HepG2 (cell line): ENCODE measurements at regions not wholly inside any gene's neighbourhood (a gene's known extent, or its start where the extent isn't known, plus 50 kb on each side); places are given as distances from the start of the nearest gene placed in this dataset.

ENCODE experiments used
- ATAC-seq: fragments of 200-7000 bp; cut with Tn5 transposase; 3 replicates; pipeline ENCODE4 v1.9.1; 2020; ENCODE audit warnings: mild to moderate bottlenecking, moderate library complexity
- BruUV-seq: library from RNA; stranded (reverse); fragments of 400-500 nt; replicated peaks from 2 replicates; lab custom pipeline; 2021; lab: Mats Ljungman, UMichigan
- CTCF ChIA-PET: fragments of 300-600 bp; formaldehyde crosslinking; extraction: SDS; loops from one replicate; lab custom pipeline; 2021; ENCODE audit warnings: low total read pairs, inconsistent platforms, low intra/inter-chr PET ratio; lab: Yijun Ruan, JAX
- POLR2A ChIA-PET: fragments of 350-600 bp; sonication (Branson Sonifier 250); formaldehyde crosslinking; loops from one replicate; lab custom pipeline; 2020; ENCODE audit warnings: antibody characterized with exemption, inconsistent platforms; lab: Yijun Ruan, JAX
- DNase-seq: peaks from one replicate; pipeline ENCODE4 v3.0.0-alpha.2; 2015; ENCODE audit warnings: low spot score
- FAIRE-seq: peaks from 3 replicates; lab custom pipeline; 2011; peaks lifted over from hg19 to GRCh38; lab: Jason Lieb, UNC
- H2AFZ ChIP-seq: one replicate; pipeline ENCODE4 v1.6.1; 2011; ENCODE audit warnings: low read length, inconsistent platforms
- H3K27ac ChIP-seq: fragments of 300-600 bp; 3 replicates; pipeline ENCODE4 v1.8.0; 2011; ENCODE audit warnings: mixed run types, mild to moderate bottlenecking, mixed read lengths, low read length, inconsistent platforms; ENCODE audit not compliant: insufficient read depth; ENCODE audit errors: extremely low read length
- H3K27me3 ChIP-seq, 2 experiments: fragments of 200-600 bp in 1 of 2; 2 replicates in 1 of 2; 3 replicates in 1 of 2; pipeline versions ENCODE4 v1.6.0 to v1.8.0; 2011; ENCODE audit warnings: low read length in 2 of 2, mild to moderate bottlenecking in 2 of 2, moderate library complexity in 2 of 2, inconsistent platforms in 1 of 2; ENCODE audit not compliant: insufficient read depth in 2 of 2, control insufficient read depth in 1 of 2
- H3K36me3 ChIP-seq, 2 experiments: fragments of 200-600 bp in 1 of 2; replicated peaks in 1 of 2; 2 replicates in 1 of 2; 3 replicates in 1 of 2; pipeline versions ENCODE4 v1.5.1 to v1.8.0; 2011; ENCODE audit warnings: low read length in 2 of 2, inconsistent platforms in 1 of 2; ENCODE audit not compliant: insufficient read depth in 2 of 2, control insufficient read depth in 1 of 2
- H3K4me1 ChIP-seq: 2 replicates; pipeline ENCODE4 v1.5.1; 2012; ENCODE audit warnings: low read length, inconsistent platforms; ENCODE audit not compliant: insufficient read depth
- H3K4me2 ChIP-seq: 2 replicates; pipeline ENCODE4 v1.6.0; 2011; ENCODE audit warnings: low read depth, low read length, inconsistent platforms
- H3K4me3 ChIP-seq, 3 experiments: fragments of 200-600 bp in 1 of 3; sonication (generic), shearing (Covaris generic) in 1 of 3; replicated peaks in 1 of 3; 2 replicates each; pipeline ENCODE4 v1.5.1; 2011 to 2016; ENCODE audit warnings: low read length in 3 of 3, inconsistent platforms in 2 of 3, low read depth in 2 of 3, mild to moderate bottlenecking in 2 of 3, control low read depth in 1 of 3, mixed read lengths in 1 of 3; ENCODE audit not compliant: insufficient read depth in 1 of 3
- H3K79me2 ChIP-seq: one replicate; pipeline ENCODE4 v1.6.1; 2011; ENCODE audit warnings: low read length, inconsistent platforms; ENCODE audit not compliant: insufficient read depth
- H3K9ac ChIP-seq: 2 replicates; pipeline ENCODE4 v1.6.0; 2011; ENCODE audit warnings: mild to moderate bottlenecking, low read depth, low read length, inconsistent platforms; ENCODE audit not compliant: insufficient read depth
- H3K9me3 ChIP-seq: 2 replicates; pipeline ENCODE4 v1.5.1; 2012; ENCODE audit warnings: mild to moderate bottlenecking, low read length
- H4K20me1 ChIP-seq: 2 replicates; pipeline ENCODE4 v1.6.0; 2011; ENCODE audit warnings: inconsistent platforms, mild to moderate bottlenecking, low read length, moderate library complexity; ENCODE audit not compliant: insufficient read depth
- CBX2 ChIP-seq, 2 experiments: fragments of 200-600 bp in 1 of 2; sonication (generic); formaldehyde crosslinking in 1 of 2; IDR thresholded peaks; 2 replicates each; pipeline versions ENCODE4 v1.7.0 to v1.8.1; 2018 to 2022; ENCODE audit warnings: low read depth in 2 of 2, low read length in 1 of 2, mild to moderate bottlenecking in 1 of 2, missing genetic modification reagents in 1 of 2
- GTF2F1 ChIP-seq: fragments of 150-350 bp; IDR thresholded peaks from 2 replicates; pipeline ENCODE4 v1.6.1; 2014; ENCODE audit warnings: low read length
- RBM39 ChIP-seq: fragments of 200-400 bp; formaldehyde crosslinking; IDR thresholded peaks from one replicate; pipeline ENCODE4 v1.6.1; 2018; ENCODE audit warnings: antibody characterized with exemption, mild to moderate bottlenecking, low read depth, low read length; ENCODE audit not compliant: poor library complexity, severe bottlenecking
- TBX2 ChIP-seq: sonication (generic); formaldehyde crosslinking; IDR thresholded peaks from 2 replicates; pipeline ENCODE4 v1.5.0; 2020; ENCODE audit warnings: missing genetic modification reagents, mild to moderate bottlenecking, borderline replicate concordance
- TP53 ChIP-seq: sonication (generic); formaldehyde crosslinking; conservative IDR thresholded peaks from 2 replicates; pipeline ENCODE4 v1.4.0; 2020; ENCODE audit warnings: missing genetic modification reagents
- ZNF24 ChIP-seq: fragments of 450-650 bp; IDR thresholded peaks from 2 replicates; pipeline ENCODE4 v1.6.1; 2017; ENCODE audit warnings: antibody characterized with exemption, mild to moderate bottlenecking
- WGBS: methylation state at CpG from one replicate; pipeline ENCODE4 v1.1.6; 2017; ENCODE audit warnings: low lambda C conversion rate; 5-methylcytosine and 5-hydroxymethylcytosine counted together
- in situ Hi-C: cut with HindIII; loops from 2 replicates; pipeline ENCODE4 v1.10.0; 2017; ENCODE audit warnings: low pct_unique_long_range_greater_than_20kb; ENCODE audit not compliant: extremely low pct_ligation_motif_present
- intact Hi-C: fragments of 100-400 bp; cut with micrococcal nuclease; formaldehyde crosslinking; loops from one replicate; pipeline ENCODE4 v1.10.0; 2022; ENCODE audit not compliant: unreplicated experiment
- TF ChIP-seq, protein P1 (sequence below): sonication (generic); formaldehyde crosslinking; IDR thresholded peaks from 2 replicates; pipeline ENCODE4 v1.8.1; 2023; ENCODE audit warnings: missing genetic modification reagents, mild to moderate bottlenecking, borderline replicate concordance
- TF ChIP-seq, protein P2 (sequence below): sonication (generic); formaldehyde crosslinking; IDR thresholded peaks from 2 replicates; pipeline ENCODE4 v1.8.0; 2022; ENCODE audit warnings: low read depth, missing genetic modification reagents
- TF ChIP-seq, protein P3 (sequence below): sonication (generic); formaldehyde crosslinking; IDR thresholded peaks from 2 replicates; pipeline ENCODE4 v1.5.1; 2020; ENCODE audit warnings: missing genetic modification reagents, mild to moderate bottlenecking, borderline replicate concordance
- TF ChIP-seq, protein P4 (sequence below): sonication (generic); formaldehyde crosslinking; IDR thresholded peaks from 2 replicates; pipeline ENCODE4 v1.5.0; 2020; ENCODE audit warnings: mild to moderate bottlenecking, missing genetic modification reagents, borderline replicate concordance
- TF ChIP-seq, protein P5 (sequence below): sonication (generic); formaldehyde crosslinking; IDR thresholded peaks from 2 replicates; pipeline ENCODE4 v1.5.0; 2020; ENCODE audit warnings: missing genetic modification reagents, mild to moderate bottlenecking, borderline replicate concordance

DNA sequence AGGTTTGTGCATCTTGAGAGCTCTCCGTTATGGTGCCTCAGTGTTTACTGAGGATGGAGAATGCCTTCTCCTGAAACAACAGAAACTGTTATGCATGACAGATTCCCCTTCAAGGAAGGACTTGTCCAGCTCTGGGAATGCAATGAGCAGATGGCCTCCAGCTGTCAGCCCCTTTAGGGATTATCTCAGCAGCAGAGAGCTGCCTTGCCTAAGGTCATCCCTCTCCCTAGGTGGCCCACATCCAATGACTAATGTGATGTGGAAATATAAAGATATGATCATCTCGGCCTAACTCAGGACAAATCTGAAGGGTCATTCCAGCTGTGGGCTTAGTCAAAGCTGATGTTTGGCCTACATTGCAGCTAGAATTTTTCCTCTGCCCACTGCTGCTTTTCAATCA lies 214.3 kb upstream of the N4BP1 start:
- H2AFZ ChIP-seq = no peak overlapping the region
- WGBS = 23% methylated on average over 2 of the region's 2 CpGs
- H4K20me1 ChIP-seq = no peaks in the 10 kb centered on the region
- no peaks in the 10 kb centered on the region for H3K4me1 ChIP-seq
- TF ChIP-seq, protein P1, sequence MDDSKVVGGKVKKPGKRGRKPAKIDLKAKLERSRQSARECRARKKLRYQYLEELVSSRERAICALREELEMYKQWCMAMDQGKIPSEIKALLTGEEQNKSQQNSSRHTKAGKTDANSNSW (CRISPR knock-in tag) = no peak
- no peak for TF ChIP-seq TP53
- TF ChIP-seq CBX2 (IDR thresholded peaks at IDR 0.05; ENCODE audit: low read depth, low read length) = no peak
- TF ChIP-seq CBX2 (CRISPR knock-in tag; IDR thresholded peaks at IDR 0.05; ENCODE audit: low read depth) = no peak
- TF ChIP-seq TBX2 (CRISPR knock-in tag) = no peak
- TF ChIP-seq RBM39 = no peak
- TF ChIP-seq, protein P2, sequence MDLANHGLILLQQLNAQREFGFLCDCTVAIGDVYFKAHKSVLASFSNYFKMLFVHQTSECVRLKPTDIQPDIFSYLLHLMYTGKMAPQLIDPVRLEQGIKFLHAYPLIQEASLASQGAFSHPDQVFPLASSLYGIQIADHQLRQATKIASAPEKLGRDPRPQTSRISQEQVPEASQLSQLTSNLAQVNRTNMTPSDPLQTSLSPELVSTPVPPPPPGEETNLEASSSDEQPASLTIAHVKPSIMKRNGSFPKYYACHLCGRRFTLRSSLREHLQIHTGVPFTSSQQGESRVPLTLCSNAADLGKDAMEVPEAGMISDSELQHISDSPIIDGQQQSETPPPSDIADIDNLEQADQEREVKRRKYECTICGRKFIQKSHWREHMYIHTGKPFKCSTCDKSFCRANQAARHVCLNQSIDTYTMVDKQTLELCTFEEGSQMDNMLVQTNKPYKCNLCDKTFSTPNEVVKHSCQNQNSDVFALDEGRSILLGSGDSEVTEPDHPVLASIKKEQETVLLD (CRISPR knock-in tag) = no peak
- TF ChIP-seq, protein P3, sequence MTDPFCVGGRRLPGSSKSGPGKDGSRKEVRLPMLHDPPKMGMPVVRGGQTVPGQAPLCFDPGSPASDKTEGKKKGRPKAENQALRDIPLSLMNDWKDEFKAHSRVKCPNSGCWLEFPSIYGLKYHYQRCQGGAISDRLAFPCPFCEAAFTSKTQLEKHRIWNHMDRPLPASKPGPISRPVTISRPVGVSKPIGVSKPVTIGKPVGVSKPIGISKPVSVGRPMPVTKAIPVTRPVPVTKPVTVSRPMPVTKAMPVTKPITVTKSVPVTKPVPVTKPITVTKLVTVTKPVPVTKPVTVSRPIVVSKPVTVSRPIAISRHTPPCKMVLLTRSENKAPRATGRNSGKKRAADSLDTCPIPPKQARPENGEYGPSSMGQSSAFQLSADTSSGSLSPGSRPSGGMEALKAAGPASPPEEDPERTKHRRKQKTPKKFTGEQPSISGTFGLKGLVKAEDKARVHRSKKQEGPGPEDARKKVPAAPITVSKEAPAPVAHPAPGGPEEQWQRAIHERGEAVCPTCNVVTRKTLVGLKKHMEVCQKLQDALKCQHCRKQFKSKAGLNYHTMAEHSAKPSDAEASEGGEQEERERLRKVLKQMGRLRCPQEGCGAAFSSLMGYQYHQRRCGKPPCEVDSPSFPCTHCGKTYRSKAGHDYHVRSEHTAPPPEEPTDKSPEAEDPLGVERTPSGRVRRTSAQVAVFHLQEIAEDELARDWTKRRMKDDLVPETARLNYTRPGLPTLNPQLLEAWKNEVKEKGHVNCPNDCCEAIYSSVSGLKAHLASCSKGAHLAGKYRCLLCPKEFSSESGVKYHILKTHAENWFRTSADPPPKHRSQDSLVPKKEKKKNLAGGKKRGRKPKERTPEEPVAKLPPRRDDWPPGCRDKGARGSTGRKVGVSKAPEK (CRISPR knock-in tag) = no peak
- TF ChIP-seq, protein P4, sequence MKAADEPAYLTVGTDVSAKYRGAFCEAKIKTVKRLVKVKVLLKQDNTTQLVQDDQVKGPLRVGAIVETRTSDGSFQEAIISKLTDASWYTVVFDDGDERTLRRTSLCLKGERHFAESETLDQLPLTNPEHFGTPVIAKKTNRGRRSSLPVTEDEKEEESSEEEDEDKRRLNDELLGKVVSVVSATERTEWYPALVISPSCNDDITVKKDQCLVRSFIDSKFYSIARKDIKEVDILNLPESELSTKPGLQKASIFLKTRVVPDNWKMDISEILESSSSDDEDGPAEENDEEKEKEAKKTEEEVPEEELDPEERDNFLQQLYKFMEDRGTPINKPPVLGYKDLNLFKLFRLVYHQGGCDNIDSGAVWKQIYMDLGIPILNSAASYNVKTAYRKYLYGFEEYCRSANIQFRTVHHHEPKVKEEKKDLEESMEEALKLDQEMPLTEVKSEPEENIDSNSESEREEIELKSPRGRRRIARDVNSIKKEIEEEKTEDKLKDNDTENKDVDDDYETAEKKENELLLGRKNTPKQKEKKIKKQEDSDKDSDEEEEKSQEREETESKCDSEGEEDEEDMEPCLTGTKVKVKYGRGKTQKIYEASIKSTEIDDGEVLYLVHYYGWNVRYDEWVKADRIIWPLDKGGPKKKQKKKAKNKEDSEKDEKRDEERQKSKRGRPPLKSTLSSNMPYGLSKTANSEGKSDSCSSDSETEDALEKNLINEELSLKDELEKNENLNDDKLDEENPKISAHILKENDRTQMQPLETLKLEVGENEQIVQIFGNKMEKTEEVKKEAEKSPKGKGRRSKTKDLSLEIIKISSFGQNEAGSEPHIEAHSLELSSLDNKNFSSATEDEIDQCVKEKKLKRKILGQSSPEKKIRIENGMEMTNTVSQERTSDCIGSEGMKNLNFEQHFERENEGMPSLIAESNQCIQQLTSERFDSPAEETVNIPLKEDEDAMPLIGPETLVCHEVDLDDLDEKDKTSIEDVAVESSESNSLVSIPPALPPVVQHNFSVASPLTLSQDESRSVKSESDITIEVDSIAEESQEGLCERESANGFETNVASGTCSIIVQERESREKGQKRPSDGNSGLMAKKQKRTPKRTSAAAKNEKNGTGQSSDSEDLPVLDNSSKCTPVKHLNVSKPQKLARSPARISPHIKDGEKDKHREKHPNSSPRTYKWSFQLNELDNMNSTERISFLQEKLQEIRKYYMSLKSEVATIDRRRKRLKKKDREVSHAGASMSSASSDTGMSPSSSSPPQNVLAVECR (CRISPR knock-in tag) = no peak
- TF ChIP-seq, protein P5, sequence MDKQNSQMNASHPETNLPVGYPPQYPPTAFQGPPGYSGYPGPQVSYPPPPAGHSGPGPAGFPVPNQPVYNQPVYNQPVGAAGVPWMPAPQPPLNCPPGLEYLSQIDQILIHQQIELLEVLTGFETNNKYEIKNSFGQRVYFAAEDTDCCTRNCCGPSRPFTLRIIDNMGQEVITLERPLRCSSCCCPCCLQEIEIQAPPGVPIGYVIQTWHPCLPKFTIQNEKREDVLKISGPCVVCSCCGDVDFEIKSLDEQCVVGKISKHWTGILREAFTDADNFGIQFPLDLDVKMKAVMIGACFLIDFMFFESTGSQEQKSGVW (CRISPR knock-in tag) = no peak
- TF ChIP-seq GTF2F1 = no peak
- TF ChIP-seq ZNF24 = no peak
- TF ChIP-seq, all 625 proteins: peak for 0
- DNase-seq (no peak), FAIRE-seq (no peak), ATAC-seq (no peak)
- Histone ChIP-seq H3K27ac (no peak overlapping the region), H3K27me3 (no peaks in the 10 kb centered on the region), H3K4me2 (no peak overlapping the region), H3K4me3 (no peak overlapping the region), H3K36me3 (no peaks in the 10 kb centered on the region), H3K9me3 (no peaks in the 10 kb centered on the region), H3K79me2 (no peaks in the 10 kb centered on the region), H3K9ac (no peak overlapping the region)
- intact Hi-C loops = no loop called here
- POLR2A ChIA-PET = no interaction called here
- BruUV-seq = no TSS peak
- CTCF ChIA-PET = no interaction called here
- in situ Hi-C loops = no loop called here
